Sigmoid colon (tissue), 6 donors: ENCODE measurements at regions not wholly inside any gene's neighbourhood (a gene's known extent, or its start where the extent isn't known, plus 50 kb on each side); places are given as distances from the start of the nearest gene placed in this dataset.

Experiments
- DNase-seq: peaks from one replicate; pipeline ENCODE4 v3.0.0-alpha.2; 2019
- H3K27ac ChIP-seq, 4 donors: fragments of 200-600 bp; sonication (generic); one replicate each; pipeline ENCODE4 v1.5.1; 2016 to 2019; ENCODE audit warnings: mild to moderate bottlenecking in 1 of 4
- H3K27me3 ChIP-seq, 3 donors: fragments of 200-600 bp; sonication (generic); one replicate each; pipeline ENCODE4 v1.5.1; 2019; ENCODE audit warnings: mild to moderate bottlenecking in 1 of 3
- H3K36me3 ChIP-seq, 4 donors: fragments of 200-600 bp; sonication (generic); one replicate each; pipeline ENCODE4 v1.5.1; 2016 to 2019
- H3K4me1 ChIP-seq, 4 donors: fragments of 200-600 bp; sonication (generic); one replicate each; pipeline ENCODE4 v1.5.1; 2017 to 2019
- H3K4me3 ChIP-seq, 4 donors: fragments of 200-600 bp; sonication (generic); one replicate each; pipeline ENCODE4 v1.5.1; 2017 to 2019; ENCODE audit warnings: mild to moderate bottlenecking in 2 of 4, moderate library complexity in 1 of 4
- H3K9me3 ChIP-seq, 4 donors: fragments of 200-600 bp in 3 of 4; sonication (generic) in 3 of 4; one replicate each; pipeline versions ENCODE4 v1.5.1 to v1.6.1; 2013 to 2019
- EP300 ChIP-seq, 4 donors: sonication (generic); formaldehyde crosslinking; IDR thresholded peaks; one replicate each; pipeline ENCODE4 v1.6.1; 2017; ENCODE audit warnings: antibody characterized with exemption in 4 of 4
- POLR2A ChIP-seq, 2 donors: fragments of 450-650 bp; IDR thresholded peaks; one replicate each; pipeline ENCODE4 v1.6.1; 2016; ENCODE audit warnings: antibody characterized with exemption in 2 of 2, mild to moderate bottlenecking in 2 of 2, moderate library complexity in 2 of 2
- POLR2AphosphoS5 ChIP-seq, 4 donors: sonication (generic); formaldehyde crosslinking; IDR thresholded peaks; one replicate each; pipeline ENCODE4 v1.6.1; 2017; ENCODE audit warnings: antibody characterized with exemption in 4 of 4
- WGBS, 2 donors: extraction: QIAGEN DNeasy Blood & Tissue Kit; methylation state at CpG; one replicate each; pipeline ENCODE4 v1.1.7; 2013; 5-methylcytosine and 5-hydroxymethylcytosine counted together
- intact Hi-C: fragments of 100-400 bp; cut with DNase I; formaldehyde crosslinking; loops from one replicate; pipeline ENCODE4 v1.15.1; 2023
- TF ChIP-seq, protein P1 (sequence below), 4 experiments: fragments of 450-650 bp in 3 of 4; fragments of 200-600 bp in 1 of 4; IDR thresholded peaks; one replicate each; pipeline ENCODE4 v1.5.1; 2016 to 2019; ENCODE audit warnings: antibody characterized with exemption in 4 of 4, mild to moderate bottlenecking in 3 of 4, moderate library complexity in 2 of 4
- donor health status: healthy with polysubstance abuse.
- donor health status: healthy.

DNA sequence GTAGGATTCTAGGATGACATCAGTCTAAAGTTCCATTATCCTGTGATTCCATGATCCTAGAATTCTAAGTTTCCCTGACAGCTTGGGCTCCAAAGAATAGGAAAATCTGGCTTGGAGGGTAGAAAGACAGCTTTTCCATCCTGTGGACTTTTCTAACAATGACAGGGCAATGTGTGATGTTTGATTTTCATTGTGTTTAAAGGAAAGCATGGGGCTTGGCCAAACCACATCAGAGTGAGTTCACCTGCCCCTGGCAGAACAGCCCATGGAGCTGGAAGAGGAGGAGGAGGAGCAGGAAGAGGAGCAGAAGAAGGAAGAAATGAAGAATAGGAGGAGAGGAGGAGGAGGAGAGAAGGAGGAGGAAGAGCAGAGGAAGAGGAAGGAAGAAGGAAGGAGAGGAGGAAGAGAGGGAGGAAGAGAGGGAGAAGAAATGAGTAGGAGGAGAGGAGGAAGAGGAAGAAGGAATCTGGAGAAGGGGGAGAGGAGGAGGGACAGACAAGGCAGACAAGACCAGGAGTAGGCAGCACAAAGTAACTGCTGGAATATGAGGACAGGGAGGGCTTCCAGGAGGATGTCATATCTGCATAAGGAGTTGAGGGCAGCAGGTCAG, 53.1 kb upstream of the WNT11 start:
- no peak for DNase-seq
- no peaks in the 10 kb centered on the region for H3K4me1 ChIP-seq
- no peak for TF ChIP-seq POLR2AphosphoS5 (IDR thresholded peaks at IDR 0.05)
- TF ChIP-seq, protein P1, sequence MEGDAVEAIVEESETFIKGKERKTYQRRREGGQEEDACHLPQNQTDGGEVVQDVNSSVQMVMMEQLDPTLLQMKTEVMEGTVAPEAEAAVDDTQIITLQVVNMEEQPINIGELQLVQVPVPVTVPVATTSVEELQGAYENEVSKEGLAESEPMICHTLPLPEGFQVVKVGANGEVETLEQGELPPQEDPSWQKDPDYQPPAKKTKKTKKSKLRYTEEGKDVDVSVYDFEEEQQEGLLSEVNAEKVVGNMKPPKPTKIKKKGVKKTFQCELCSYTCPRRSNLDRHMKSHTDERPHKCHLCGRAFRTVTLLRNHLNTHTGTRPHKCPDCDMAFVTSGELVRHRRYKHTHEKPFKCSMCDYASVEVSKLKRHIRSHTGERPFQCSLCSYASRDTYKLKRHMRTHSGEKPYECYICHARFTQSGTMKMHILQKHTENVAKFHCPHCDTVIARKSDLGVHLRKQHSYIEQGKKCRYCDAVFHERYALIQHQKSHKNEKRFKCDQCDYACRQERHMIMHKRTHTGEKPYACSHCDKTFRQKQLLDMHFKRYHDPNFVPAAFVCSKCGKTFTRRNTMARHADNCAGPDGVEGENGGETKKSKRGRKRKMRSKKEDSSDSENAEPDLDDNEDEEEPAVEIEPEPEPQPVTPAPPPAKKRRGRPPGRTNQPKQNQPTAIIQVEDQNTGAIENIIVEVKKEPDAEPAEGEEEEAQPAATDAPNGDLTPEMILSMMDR (IDR thresholded peaks at IDR 0.05), result no peak
- no peak for TF ChIP-seq EP300 (IDR thresholded peaks at IDR 0.05)
- no peak for TF ChIP-seq POLR2A (IDR thresholded peaks at IDR 0.05)
- H3K4me3 ChIP-seq, result no peak overlapping the region
- no peak overlapping the region for H3K27ac ChIP-seq
- no peaks in the 10 kb centered on the region for H3K27me3 ChIP-seq
- intact Hi-C loops, result no loop called here
- no peaks in the 10 kb centered on the region for H3K9me3 ChIP-seq
- no peaks in the 10 kb centered on the region for H3K36me3 ChIP-seq

DNA sequence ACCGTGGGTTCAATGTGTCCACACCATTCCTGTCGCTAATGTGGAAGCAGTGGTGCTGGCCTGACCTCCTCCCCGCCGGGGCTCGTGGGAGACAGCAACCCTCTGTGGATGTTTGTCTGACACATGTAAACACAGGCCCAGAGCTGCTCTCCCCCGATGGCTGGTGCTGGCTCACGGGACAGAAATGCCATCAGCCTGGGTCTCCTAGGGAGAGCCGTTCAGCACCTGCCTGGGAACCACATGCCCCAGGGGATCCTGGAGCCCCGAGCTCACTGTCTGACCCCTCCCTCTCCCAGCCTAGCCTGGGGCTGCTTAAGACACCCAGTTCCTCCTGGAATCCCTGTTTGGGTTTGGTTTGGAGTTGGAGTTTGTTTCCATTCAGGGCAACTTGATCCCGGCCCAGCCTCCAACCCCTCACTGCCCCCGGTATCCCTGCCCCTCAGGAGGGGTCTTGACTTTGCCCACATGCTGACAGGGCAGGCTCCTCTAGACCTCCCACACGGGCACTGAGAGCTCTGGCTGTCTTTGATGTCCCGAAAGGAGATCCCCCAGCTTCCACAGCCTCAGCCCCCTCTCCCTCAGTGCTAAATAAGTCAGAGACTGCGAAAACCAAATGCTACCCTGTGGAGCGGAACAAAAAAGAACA, 50.9 kb upstream of the WNT11 start:
- whole genome bisulfite sequencing, 2 donors, result 67 to 78% methylated on average over 15 of the region's 15 CpGs
- TF ChIP-seq, protein P1 (IDR thresholded peaks at IDR 0.05), result no peak
- TF ChIP-seq POLR2AphosphoS5 (IDR thresholded peaks at IDR 0.05) (no peak), POLR2A (IDR thresholded peaks at IDR 0.05) (no peak)
- no peak for DNase-seq

DNA sequence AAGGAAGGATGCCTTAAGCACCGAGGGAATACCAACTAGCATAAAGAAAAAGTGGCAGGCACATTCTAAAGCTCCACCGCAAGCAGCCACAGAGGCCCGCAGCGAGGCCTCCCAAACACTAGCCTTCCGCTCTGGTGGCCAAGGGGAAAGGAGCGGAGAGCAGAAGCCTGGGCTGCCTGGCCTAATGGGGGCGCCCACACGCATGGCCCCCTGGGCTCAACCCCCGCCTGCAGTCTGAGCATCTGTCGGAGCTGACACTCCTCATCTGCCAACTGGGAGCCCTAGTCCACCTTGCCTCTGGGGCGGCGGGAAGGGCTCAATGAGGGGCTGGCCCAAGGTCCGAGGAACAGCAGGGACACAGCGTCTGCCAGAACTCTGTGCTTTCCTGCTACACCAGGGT, 50.1 kb upstream of the WNT11 start:
- Histone ChIP-seq H3K4me1 (no peaks in the 10 kb centered on the region), H3K27me3 (no peaks in the 10 kb centered on the region), H3K27ac (no peak overlapping the region), H3K9me3 (no peaks in the 10 kb centered on the region), H3K36me3 (no peaks in the 10 kb centered on the region), H3K4me3 (no peak overlapping the region)
- no peak for TF ChIP-seq POLR2A (IDR thresholded peaks at IDR 0.05)
- no peak for TF ChIP-seq EP300 (IDR thresholded peaks at IDR 0.05)
- TF ChIP-seq, protein P1 (IDR thresholded peaks at IDR 0.05), result no peak
- no peak for TF ChIP-seq POLR2AphosphoS5 (IDR thresholded peaks at IDR 0.05)
- intact Hi-C loops, result no loop called here
- 85 to 88% methylated on average over 14 of the region's 14 CpGs for WGBS, 2 donors
- DNase-seq, result no peak

More for the DNA sequence above, 50.9 kb upstream of the WNT11 start:
- no peaks in the 10 kb centered on the region for H3K4me1 ChIP-seq
- H3K9me3 ChIP-seq, result no peaks in the 10 kb centered on the region
- H3K36me3 ChIP-seq, result no peaks in the 10 kb centered on the region
- intact Hi-C loops, result no loop called here
- no peak overlapping the region for H3K4me3 ChIP-seq
- H3K27me3 ChIP-seq, result no peaks in the 10 kb centered on the region
- no peak overlapping the region for H3K27ac ChIP-seq
